Psoas muscle (tissue), 7 donors: ENCODE measurements at regions not wholly inside any gene's neighbourhood (a gene's known extent, or its start where the extent isn't known, plus 50 kb on each side); places are given as distances from the start of the nearest gene placed in this dataset.

Experiments used
- ATAC-seq, 4 donors: fragments of 200-7000 bp; cut with Tn5 transposase; one replicate each; pipeline ENCODE4 v1.9.1; 2020; ENCODE audit warnings: moderate library complexity in 3 of 4, mild to moderate bottlenecking in 2 of 4
- DNase-seq, 2 donors: peaks; one replicate each; pipeline ENCODE4 v3.0.0-alpha.2; 2020
- H3K27ac ChIP-seq: fragments of 200-600 bp; one replicate; pipeline ENCODE4 v1.8.0; 2022
- H3K27me3 ChIP-seq, 3 donors: fragments of 200-600 bp in 1 of 3; one replicate each; pipeline versions ENCODE4 v1.6.1 to v1.8.0; 2013 to 2022; ENCODE audit warnings: low read length in 2 of 3, mild to moderate bottlenecking in 2 of 3, moderate library complexity in 1 of 3; ENCODE audit not compliant: insufficient read depth in 3 of 3
- H3K36me3 ChIP-seq, 2 donors: fragments of 200-600 bp in 1 of 2; one replicate each; pipeline versions ENCODE4 v1.6.1 to v1.8.0; 2013 to 2022; ENCODE audit warnings: low read depth in 1 of 2, mild to moderate bottlenecking in 1 of 2, moderate library complexity in 1 of 2; ENCODE audit not compliant: insufficient read depth in 1 of 2
- H3K4me1 ChIP-seq: fragments of 200-600 bp; one replicate; pipeline ENCODE4 v1.8.0; 2022
- H3K4me3 ChIP-seq: fragments of 200-600 bp; one replicate; pipeline ENCODE4 v1.8.0; 2022; ENCODE audit warnings: mild to moderate bottlenecking
- H3K9me3 ChIP-seq: fragments of 200-600 bp; one replicate; pipeline ENCODE4 v1.8.0; 2022
- CTCF ChIP-seq: fragments of 200-600 bp; IDR thresholded peaks from one replicate; pipeline ENCODE4 v1.8.0; 2022; ENCODE audit warnings: antibody characterized with exemption
- WGBS, 3 donors: extraction: QIAGEN DNeasy Blood & Tissue Kit; methylation state at CpG; one replicate each; pipeline versions ENCODE4 v1.1.6 to v1.1.7; 2013; 5-methylcytosine and 5-hydroxymethylcytosine counted together
- intact Hi-C, 2 donors: fragments of 100-400 bp; cut with DNase I; formaldehyde crosslinking; loops; one replicate each; pipeline versions ENCODE4 v1.11.0 to v1.14.2; 2022
- donor health status: healthy with polysubstance abuse.
- donor health status: DM: no; HTN: no; CAD: no; lungs with moderate emphysema.
- donor health status: Bipolar disorder and iron deficiency.
- donor health status: healthy.
- donor health status: DM: yes; HTN: yes; CAD: no.
- donor health status: DM: no; HTN: no; CAD: no.
- donor health status: DM: yes; HTN: yes; CAD: no.

DNA sequence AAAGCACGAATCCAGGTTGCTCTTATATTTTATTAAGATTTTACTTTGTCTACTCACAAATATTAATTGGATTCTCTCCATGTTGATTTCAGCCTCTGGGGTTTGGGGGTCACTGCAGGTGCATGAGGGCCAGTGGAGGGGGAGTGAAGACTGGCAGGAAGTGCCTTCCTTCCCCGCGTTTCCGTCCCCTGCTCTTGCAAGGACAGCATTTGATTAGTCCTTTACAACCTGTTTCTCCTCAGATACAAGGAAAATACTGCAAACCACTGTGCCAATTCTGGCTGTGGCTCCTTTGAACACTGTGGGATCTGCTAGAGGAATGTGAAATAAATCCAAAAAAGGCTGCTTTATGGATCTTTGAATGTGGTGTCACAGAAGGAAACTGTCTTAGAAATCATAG lies 291.8 kb downstream of the ETNK1 start:
- Histone ChIP-seq H3K4me3 (no peak overlapping the region), H3K36me3 (no peaks in the 10 kb centered on the region), H3K27ac (no peak overlapping the region), H3K9me3 (no peaks in the 10 kb centered on the region), H3K27me3 (no peaks in the 10 kb centered on the region), H3K4me1 (no peaks in the 10 kb centered on the region)
- ATAC-seq (no peak), DNase-seq (no peak)
- 32 to 52% (median 47%) methylated on average over 4 of the region's 4 CpGs for WGBS, 3 donors
- no peak for TF ChIP-seq CTCF
- intact Hi-C loops = no loop called here

- Histone ChIP-seq H3K27ac (no peak overlapping the region), H3K4me3 (no peak overlapping the region), H3K27me3 (no peaks in the 10 kb centered on the region), H3K36me3 (no peaks in the 10 kb centered on the region), H3K9me3 (no peaks in the 10 kb centered on the region), H3K4me1 (no peaks in the 10 kb centered on the region)
- no peak for ATAC-seq
- intact Hi-C loops = no loop called here
- DNase-seq = no peak
- 76 to 84% (median 83%) methylated on average over 3 of the region's 3 CpGs for WGBS, 3 donors
- no peak for TF ChIP-seq CTCF
Measured at GRCh38 chr12:22919883-22920282, 294.9 kb downstream of the ETNK1 start.

- no peak for TF ChIP-seq CTCF
- intact Hi-C loops = no loop called here
- Histone ChIP-seq H3K27ac (no peak overlapping the region), H3K9me3 (no peaks in the 10 kb centered on the region), H3K36me3 (no peaks in the 10 kb centered on the region), H3K4me3 (no peak overlapping the region), H3K27me3 (no peaks in the 10 kb centered on the region), H3K4me1 (no peaks in the 10 kb centered on the region)
- DNase-seq (no peak), ATAC-seq (no peak)
- WGBS, 3 donors = 72 to 82% (median 76%) methylated on average over 2 of the region's 2 CpGs
Measured at GRCh38 chr12:22923768-22924167, 298.8 kb downstream of the ETNK1 start.

- intact Hi-C loops = no loop called here
- TF ChIP-seq CTCF = no peak
- DNase-seq (no peak), ATAC-seq (no peak)
- Histone ChIP-seq H3K4me1 (no peaks in the 10 kb centered on the region), H3K27me3 (no peaks in the 10 kb centered on the region), H3K4me3 (no peak overlapping the region), H3K27ac (no peak overlapping the region), H3K9me3 (no peaks in the 10 kb centered on the region), H3K36me3 (no peaks in the 10 kb centered on the region)
- WGBS, 3 donors = 92 to 99% (median 95%) methylated on average over 2 of the region's 2 CpGs
Measured at GRCh38 chr12:22924391-22924790, 299.4 kb downstream of the ETNK1 start.

GRCh38 chr12:22925623-22926022 lies 300.7 kb downstream of the ETNK1 start:
- H3K4me3 ChIP-seq = no peak overlapping the region
- no peak overlapping the region for H3K27ac ChIP-seq
- DNase-seq (no peak), ATAC-seq (no peak)
- no peaks in the 10 kb centered on the region for H3K27me3 ChIP-seq
- no peaks in the 10 kb centered on the region for H3K36me3 ChIP-seq
- no peaks in the 10 kb centered on the region for H3K4me1 ChIP-seq
- 68 to 88% (median 79%) methylated on average over 2 of the region's 2 CpGs for WGBS, 3 donors
- no peak for TF ChIP-seq CTCF
- intact Hi-C loops = no loop called here
- no peaks in the 10 kb centered on the region for H3K9me3 ChIP-seq
